ENCODE measurements at regions not wholly inside any gene's neighbourhood (a gene's known extent, or its start where the extent isn't known, plus 50 kb on each side); places are given as distances from the start of the nearest gene placed in this dataset.

DNA sequence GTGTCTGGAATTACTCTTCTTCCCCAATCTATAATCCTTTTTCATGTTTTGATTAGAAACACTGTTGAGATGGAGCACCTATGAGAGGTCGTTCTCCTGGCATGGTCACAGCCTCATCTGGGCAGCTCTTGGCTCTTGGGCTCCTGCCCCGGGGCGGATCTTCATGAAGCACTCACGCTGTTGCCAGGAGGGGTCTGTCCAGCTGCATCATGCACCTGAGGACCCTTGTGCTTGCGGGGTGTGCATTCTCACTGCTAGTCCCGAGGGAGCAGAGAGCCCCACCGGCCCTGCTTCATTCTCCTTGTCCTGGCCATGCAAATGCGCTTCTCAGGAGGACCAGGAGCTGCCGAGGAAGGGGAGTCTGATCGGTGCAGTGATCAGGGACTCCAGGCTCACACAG lies 117.6 kb upstream of the S1PR3 start (continued):
- TF ChIP-seq, protein P1, sequence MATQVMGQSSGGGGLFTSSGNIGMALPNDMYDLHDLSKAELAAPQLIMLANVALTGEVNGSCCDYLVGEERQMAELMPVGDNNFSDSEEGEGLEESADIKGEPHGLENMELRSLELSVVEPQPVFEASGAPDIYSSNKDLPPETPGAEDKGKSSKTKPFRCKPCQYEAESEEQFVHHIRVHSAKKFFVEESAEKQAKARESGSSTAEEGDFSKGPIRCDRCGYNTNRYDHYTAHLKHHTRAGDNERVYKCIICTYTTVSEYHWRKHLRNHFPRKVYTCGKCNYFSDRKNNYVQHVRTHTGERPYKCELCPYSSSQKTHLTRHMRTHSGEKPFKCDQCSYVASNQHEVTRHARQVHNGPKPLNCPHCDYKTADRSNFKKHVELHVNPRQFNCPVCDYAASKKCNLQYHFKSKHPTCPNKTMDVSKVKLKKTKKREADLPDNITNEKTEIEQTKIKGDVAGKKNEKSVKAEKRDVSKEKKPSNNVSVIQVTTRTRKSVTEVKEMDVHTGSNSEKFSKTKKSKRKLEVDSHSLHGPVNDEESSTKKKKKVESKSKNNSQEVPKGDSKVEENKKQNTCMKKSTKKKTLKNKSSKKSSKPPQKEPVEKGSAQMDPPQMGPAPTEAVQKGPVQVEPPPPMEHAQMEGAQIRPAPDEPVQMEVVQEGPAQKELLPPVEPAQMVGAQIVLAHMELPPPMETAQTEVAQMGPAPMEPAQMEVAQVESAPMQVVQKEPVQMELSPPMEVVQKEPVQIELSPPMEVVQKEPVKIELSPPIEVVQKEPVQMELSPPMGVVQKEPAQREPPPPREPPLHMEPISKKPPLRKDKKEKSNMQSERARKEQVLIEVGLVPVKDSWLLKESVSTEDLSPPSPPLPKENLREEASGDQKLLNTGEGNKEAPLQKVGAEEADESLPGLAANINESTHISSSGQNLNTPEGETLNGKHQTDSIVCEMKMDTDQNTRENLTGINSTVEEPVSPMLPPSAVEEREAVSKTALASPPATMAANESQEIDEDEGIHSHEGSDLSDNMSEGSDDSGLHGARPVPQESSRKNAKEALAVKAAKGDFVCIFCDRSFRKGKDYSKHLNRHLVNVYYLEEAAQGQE (IDR thresholded peaks at IDR 0.05): no peak

DNA sequence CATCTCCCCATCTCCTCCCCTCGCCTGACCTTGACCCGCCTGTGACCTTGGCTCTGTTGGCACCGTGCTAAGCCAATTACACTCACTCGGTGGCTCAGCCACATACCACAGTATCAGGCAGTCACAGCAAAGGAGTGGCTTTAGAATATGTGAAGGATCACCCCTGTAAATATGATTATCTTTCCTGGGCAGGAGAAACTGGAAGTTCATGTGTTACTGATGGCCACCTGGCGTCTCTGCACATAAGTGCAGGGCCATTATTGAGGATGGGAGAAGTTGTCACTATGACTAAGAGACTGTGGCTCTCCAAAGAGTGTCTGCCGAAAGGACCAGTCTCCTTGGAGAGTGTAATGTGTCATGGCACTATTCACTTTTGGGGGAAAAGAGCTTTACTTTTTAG lies 116.9 kb upstream of the S1PR3 start:
- DNase-seq (ENCODE audit: low spot score): no peak
- Histone ChIP-seq H3K9me3 (ENCODE audit: control insufficient read depth in 4 of 4, low read length in 3 of 4) (peaks cover 0 to 3% (median 0%) of the 10 kb centered on the region in 4 donors), H3K27ac (ENCODE audit: low read depth in 1 of 2, low read length in 2 of 2) (no peak overlapping the region), H3K4me1 (ENCODE audit: control insufficient read depth in 4 of 4, insufficient read depth in 4 of 4, low read length in 3 of 4) (no peaks in the 10 kb centered on the region), H3K9ac (ENCODE audit: low read depth in 1 of 2, low read length in 2 of 2) (no peak overlapping the region), H3K4me3 (ENCODE audit: low read depth in 1 of 3, low read length in 3 of 3) (no peak overlapping the region), H3K27me3 (ENCODE audit: control insufficient read depth in 4 of 4, insufficient read depth in 4 of 4, low read length in 3 of 4) (peaks cover 0 to 3% (median 0%) of the 10 kb centered on the region in 4 donors), H3K36me3 (ENCODE audit: control insufficient read depth in 4 of 4, insufficient read depth in 3 of 4, low read depth in 1 of 4, low read length in 3 of 4) (no peaks in the 10 kb centered on the region)
- WGBS: 56% methylated on average over 6 of the region's 6 CpGs
- no peak for TF ChIP-seq EGR1 (IDR thresholded peaks at IDR 0.05; ENCODE audit: low read depth in 2 of 2)
- no peak for TF ChIP-seq TAF1 (conservative IDR thresholded peaks at IDR 0.05)
- no peak for TF ChIP-seq JUND (IDR thresholded peaks at IDR 0.05)
- TF ChIP-seq GABPA (IDR thresholded peaks at IDR 0.05 in 1 of 2, conservative IDR thresholded peaks at IDR 0.05 in 1 of 2): no peak
- TF ChIP-seq RXRA (IDR thresholded peaks at IDR 0.05): no peak

DNA sequence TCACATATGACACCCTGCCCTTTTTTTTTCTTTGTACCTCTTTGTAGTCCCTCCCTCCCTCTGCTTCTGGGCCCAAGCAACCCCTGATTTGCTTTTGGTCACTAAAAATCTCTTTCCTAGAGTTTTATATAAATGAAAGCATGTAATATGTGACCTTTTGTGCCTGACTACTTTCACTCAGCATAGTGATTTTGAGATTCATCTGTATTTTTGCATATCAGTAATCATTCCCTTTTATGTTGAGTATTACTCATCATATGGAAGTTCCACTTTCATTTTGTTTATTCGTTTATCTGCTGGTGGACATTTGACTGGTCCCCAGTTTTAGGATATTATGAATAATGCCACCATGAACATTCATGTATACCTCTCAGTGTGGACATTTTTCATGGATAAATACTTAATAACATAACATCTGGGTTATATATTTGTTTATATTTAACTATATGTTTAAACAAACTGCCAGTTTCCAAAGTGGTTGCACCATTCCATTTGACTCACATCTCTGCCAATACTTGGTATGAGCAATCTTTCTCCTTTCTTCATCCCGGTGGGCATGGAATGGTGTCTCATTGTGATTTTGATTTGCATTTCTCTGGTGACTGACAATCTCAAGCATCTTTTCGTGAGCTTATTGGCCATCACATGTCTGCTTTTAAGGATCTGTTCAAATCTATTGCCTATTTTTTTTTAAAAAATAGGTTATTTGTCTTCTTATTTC lies 115.7 kb upstream of the S1PR3 start:
- no peaks in the 10 kb centered on the region for H3K9me3 ChIP-seq (ENCODE audit: control insufficient read depth in 4 of 4, low read length in 3 of 4)
- WGBS: 72% methylated on average over 3 of the region's 3 CpGs
- H3K36me3 ChIP-seq (ENCODE audit: control insufficient read depth in 4 of 4, insufficient read depth in 3 of 4, low read depth in 1 of 4, low read length in 3 of 4): no peaks in the 10 kb centered on the region
- no peaks in the 10 kb centered on the region for H3K27me3 ChIP-seq (ENCODE audit: control insufficient read depth in 4 of 4, insufficient read depth in 4 of 4, low read length in 3 of 4)
- TF ChIP-seq, protein P2, sequence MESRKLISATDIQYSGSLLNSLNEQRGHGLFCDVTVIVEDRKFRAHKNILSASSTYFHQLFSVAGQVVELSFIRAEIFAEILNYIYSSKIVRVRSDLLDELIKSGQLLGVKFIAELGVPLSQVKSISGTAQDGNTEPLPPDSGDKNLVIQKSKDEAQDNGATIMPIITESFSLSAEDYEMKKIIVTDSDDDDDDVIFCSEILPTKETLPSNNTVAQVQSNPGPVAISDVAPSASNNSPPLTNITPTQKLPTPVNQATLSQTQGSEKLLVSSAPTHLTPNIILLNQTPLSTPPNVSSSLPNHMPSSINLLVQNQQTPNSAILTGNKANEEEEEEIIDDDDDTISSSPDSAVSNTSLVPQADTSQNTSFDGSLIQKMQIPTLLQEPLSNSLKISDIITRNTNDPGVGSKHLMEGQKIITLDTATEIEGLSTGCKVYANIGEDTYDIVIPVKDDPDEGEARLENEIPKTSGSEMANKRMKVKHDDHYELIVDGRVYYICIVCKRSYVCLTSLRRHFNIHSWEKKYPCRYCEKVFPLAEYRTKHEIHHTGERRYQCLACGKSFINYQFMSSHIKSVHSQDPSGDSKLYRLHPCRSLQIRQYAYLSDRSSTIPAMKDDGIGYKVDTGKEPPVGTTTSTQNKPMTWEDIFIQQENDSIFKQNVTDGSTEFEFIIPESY (IDR thresholded peaks at IDR 0.05): no peak
- TF ChIP-seq, protein P3, sequence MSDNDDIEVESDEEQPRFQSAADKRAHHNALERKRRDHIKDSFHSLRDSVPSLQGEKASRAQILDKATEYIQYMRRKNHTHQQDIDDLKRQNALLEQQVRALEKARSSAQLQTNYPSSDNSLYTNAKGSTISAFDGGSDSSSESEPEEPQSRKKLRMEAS (IDR thresholded peaks at IDR 0.05): no peak
- TF ChIP-seq SP1 (IDR thresholded peaks at IDR 0.05) (no peak), TAF1 (conservative IDR thresholded peaks at IDR 0.05) (no peak), HNF4G (IDR thresholded peaks at IDR 0.05) (no peak), RAD21 (IDR thresholded peaks at IDR 0.05) (no peak), YY1 (IDR thresholded peaks at IDR 0.05) (no peak), FOXA2 (IDR thresholded peaks at IDR 0.05) (no peak)
- TF ChIP-seq, protein P1 (IDR thresholded peaks at IDR 0.05): no peak
- no peak overlapping the region for H3K9ac ChIP-seq (ENCODE audit: low read depth in 1 of 2, low read length in 2 of 2)
- H3K27ac ChIP-seq (ENCODE audit: low read depth in 1 of 2, low read length in 2 of 2): no peak overlapping the region
- H3K4me3 ChIP-seq (ENCODE audit: low read depth in 1 of 3, low read length in 3 of 3): no peak overlapping the region
- H3K4me1 ChIP-seq (ENCODE audit: control insufficient read depth in 4 of 4, insufficient read depth in 4 of 4, low read length in 3 of 4): no peaks in the 10 kb centered on the region
- DNase-seq (ENCODE audit: low spot score): no peak

Data from liver (tissue), 7 donors.